GM21423 (cell line): ENCODE measurements at regions not wholly inside any gene's neighbourhood (a gene's known extent, or its start where the extent isn't known, plus 50 kb on each side); places are given as distances from the start of the nearest gene placed in this dataset.
"Not testable (repeated sequence)": the region's sequence is repeated elsewhere in the genome, so short reads cannot be mapped to it uniquely, and the experiment has no call there.

Experiments used
- ATAC-seq: cut with Tn5 transposase; IDR thresholded peaks from one replicate; pipeline ENCODE4 v1.9.1; 2021; ENCODE audit warnings: mild to moderate bottlenecking, moderate library complexity; ENCODE audit not compliant: unreplicated experiment

DNA sequence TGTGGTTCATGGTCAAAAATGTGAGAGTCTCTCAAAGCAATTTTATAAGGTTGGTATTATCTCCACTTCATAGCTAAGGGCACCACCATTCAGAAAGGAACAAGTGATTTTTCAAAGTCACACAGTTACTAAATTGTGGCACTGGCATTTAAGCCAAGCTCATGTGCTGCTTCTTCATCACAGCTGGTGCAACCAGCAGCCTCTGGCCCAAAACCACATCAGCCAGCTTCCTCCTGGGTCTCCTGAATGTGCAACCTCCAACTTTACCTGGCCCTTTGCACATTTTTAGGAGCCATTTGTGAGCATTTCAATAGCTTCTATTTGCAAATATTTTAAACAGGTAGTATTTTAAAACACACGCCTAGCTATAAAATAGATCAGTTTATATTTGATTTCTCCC is 293.7 kb downstream of the BCL11A start:
- no peak for ATAC-seq

DNA sequence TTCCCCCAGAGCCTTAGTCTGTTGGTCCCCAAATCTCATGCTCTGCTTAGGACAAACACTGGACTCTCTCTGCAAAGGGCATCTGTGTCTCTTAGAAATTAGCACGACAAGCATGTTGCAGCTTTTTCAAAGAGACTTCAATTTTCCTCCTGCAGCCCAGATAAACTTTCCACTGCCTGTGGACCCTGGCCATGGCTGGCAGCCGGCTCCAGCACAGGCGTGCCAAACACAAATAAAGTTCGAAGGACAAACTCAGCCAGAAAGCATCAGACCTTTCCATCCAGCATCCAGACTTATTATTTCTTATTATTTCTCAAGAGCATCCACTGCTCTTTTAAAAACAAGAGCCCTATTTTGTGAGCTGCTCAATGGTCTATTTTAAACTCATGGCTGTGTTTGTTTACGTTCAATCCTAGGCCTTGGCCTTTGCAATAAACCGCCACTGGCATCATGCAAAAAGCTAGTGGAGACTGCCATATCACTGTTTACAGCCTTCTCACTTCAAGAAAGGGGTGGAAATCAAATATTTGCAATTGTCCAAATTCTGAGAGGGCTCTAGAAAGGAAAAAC is 300.8 kb downstream of the BCL11A start:
- no peak for ATAC-seq

DNA sequence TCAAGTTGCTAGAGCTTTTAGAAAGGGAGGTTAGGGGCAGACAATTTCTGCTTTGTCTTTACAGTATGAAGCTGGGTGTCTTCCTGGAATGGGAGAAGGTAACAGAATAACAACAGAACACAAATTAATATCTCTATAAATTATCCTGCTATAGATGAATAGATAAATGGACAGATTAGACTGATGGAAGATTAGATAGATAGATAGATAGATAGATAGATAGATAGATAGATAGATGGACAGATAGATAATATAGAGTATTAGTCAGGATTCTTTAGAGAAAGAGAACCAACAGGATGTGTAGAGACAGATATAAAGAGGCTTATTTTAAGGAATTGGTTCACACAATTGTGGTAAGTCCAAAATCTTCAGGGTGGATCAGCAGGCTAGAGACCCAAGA is 302.2 kb downstream of the BCL11A start:
- ATAC-seq = no peak

DNA sequence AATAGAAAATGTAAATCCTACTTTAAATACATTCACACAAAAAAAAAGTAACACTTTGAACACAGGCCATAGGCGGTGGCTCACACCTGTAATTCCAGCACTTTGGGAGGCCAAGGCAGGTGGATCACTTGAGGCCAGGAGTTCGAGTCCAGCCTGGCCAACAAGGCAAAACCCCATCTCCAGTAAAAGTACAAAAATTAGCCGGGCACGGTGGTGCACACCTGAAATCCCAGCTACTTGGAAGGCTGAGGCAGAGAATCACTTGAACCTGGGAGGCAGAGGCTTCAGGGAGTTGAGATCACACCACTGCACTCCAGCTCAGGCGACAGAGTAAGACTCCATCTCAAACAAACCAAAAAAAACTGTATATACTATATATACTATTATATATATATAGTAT is 303.6 kb downstream of the BCL11A start:
- ATAC-seq = no peak

DNA sequence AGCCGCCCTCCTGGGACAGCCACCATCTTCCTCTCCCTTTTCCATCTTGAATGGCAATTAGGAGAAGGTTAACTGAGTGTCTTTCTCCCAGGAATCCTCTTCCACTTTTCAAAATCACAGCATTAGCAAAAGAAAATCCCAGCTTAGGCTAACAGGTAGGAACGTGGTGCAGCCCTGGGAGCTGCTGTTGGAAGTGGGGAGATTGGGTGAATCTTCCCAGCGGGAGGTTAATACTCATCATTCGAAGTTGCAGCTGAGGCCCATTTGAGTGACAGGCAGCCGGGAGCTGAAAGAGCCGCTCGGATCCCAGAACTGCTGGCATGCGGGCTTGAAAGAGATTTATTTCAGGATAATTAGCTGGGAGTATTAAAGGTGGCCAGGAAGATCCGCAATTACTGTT is 306.0 kb downstream of the BCL11A start:
- no peak for ATAC-seq

DNA sequence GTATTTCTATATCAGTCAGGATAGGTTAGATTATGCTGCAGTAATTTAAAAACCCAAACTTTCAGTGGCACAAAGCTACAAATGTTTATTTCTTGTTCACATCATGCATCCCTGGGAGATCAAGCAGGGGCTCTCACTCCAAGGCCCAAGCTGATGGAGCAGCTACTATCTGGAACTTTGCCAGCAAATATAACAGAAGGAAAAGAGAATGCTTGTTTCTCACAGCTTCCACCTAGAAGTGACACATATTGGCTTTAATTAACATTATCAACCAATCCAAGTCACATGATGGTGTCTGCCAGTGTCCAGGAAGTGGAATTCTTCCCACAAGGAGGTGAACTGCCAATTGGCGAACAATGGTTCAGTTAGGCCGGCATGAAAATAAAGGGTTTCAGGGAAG is 306.9 kb downstream of the BCL11A start:
- no peak for ATAC-seq

DNA sequence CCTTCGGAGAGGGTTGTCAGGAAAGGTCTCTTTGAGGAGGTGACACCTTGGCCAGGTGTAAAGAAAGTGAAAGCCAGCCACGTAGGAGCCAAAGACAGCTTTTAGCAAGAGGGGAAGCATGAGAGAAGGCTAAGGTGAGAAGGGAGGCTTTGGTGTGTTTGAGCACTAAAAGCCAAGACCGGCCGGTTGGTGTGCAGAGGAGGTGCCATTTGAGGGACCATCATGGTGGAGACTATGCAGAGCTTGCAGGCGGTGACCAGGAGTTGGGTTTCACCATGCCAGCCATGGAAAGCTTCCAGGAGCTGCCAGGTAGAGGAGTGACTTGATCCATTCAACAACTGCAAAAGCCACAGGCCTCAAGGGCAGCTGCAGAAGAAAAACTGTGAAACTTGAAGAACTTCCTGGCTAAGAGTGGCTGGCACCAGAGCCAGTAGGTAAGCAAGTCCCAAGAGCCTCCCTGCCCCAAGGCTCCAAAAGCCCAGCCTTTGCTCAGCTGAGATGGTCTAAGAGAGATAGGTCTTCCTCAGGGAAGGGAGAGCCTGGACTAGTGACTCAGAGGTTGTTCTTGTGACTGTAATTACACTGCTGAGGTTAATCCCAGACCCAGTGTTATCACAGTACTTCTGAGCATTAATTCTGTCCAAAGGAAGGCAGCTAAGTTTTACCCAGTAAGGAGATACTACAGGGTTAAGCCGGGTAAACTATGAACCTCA is 319.0 kb downstream of the BCL11A start:
- ATAC-seq = no peak

DNA sequence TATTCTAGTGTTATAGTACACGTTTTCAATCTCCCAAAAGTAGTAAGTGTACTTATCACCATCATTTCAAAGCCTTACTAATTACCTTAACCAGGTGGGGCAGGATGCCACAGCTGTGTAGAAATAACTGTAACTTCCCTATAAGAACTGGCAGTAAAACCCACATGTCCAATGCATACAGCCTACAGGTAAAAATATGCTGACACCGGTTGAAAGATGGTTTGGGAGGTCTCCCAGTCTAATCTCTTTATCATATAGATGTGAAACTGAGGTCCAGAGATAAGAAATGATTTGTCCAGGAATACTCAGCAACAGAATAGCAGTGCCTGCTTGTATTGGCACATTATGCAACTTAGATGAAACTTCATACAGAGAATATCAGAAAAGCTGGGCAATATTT is 322.9 kb downstream of the BCL11A start:
- no peak for ATAC-seq

DNA sequence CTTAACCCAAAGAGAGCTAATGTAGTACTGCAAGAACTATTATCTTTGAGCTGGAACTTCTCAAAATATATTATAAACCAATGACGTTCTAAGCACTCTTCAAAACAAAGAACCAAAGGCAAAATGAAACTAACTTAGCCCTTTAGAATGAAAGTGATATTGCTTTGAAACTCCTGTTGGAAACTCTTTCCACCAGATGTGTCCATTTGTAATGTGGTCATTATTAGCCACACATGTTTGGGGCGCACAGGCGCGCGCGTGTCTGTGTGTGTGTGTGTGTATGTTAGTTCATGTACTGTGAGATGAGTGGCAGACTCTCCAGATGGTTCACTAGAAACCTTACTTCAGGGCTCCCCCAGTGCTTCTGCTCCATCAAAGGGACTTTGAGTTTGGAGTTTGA is 323.4 kb downstream of the BCL11A start:
- ATAC-seq = no peak

DNA sequence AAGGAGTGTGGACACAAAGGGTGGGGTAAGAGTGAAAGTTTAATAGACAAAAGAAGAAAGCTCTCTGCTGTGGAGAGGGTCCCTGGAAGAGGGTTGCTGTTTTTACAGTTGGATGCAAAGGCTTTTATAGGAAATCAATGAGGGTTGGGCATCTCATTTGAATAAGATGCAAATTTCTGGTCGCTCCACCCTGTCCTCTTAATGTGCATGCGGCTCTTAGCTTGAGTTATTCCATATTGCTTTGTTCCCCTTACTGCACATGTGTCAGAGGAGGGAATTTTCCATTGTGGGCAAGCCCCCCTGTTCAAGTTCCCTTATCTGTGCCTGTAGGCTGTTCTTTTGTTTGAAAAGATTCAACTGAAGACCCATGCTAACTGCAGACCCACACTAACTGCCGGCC is 326.5 kb downstream of the BCL11A start:
- ATAC-seq = no peak

DNA sequence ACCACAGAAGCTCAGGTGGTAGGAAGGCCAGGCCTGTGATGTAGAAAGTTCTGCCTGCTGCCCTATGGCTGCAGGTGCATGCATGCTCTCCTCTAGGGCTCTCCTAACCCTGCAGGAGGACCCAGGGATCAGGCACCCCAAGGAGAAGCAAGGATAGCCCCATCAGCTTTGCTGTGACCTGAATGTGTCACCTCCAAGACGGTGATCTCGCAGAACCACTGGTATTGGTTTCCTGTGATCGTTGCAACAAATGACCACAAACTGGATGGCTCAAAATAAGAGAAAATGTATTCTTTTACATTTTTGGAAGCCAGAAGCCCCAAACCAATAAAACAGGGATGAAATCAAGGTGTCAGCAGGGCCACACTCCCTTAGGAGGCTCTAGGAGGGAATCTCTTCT is 327.3 kb downstream of the BCL11A start:
- no peak for ATAC-seq

DNA sequence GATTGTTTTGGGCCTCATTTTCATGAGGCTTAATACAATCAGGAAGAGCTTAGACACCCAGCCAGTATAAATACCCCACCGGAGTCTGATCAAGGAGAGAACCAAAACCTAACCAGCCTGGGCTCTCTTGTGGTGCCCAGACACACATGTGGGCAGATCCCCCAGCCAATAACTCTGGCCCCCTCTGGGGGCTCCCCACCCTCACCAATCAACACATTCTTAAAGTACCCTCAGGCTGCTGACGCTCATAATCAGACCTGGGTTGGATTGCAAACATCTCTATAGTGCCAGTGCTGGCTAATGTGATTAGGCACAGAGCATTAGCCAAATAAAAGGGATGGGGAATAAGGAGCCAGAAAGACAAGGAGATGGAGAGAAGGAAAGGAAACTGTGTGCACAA is 329.6 kb downstream of the BCL11A start:
- no peak for ATAC-seq

DNA sequence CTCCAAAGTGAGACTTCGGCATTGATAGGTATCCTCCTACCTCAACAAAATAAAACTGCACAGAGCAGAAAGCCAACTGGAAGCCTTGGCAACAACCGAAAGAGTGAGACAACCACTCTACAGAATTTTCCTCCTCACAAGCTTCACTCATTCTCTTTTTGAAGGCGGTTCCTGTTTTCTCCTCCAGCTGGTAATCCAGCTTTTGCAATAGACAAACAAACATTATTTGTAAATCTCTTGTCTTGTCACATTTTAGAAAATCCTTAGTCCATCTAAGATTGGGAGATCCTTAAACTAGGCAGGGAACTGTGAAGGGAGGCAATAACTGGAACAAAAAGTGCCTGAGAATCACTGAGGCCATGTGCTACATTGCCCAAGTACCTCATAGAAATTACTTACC is 332.4 kb downstream of the BCL11A start:
- ATAC-seq = no peak

DNA sequence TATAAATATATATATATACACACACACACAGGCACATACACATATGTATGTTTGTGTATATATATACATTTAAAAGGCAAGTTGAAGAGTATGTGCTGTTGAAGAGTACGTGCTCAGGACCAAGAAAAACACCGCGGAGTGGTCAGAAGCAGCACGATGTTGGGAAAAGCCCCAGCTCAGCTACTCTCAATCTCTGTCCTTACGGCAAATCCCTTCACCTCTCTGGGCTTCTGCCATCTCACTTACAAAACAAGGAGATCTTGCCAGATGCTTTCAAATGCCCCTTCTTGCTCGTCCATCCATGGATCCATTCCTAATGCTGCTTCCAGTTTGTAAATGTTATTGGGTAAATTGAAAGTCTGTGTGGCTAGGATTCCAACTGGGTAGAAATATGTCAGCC is 333.9 kb downstream of the BCL11A start:
- ATAC-seq = no peak

DNA sequence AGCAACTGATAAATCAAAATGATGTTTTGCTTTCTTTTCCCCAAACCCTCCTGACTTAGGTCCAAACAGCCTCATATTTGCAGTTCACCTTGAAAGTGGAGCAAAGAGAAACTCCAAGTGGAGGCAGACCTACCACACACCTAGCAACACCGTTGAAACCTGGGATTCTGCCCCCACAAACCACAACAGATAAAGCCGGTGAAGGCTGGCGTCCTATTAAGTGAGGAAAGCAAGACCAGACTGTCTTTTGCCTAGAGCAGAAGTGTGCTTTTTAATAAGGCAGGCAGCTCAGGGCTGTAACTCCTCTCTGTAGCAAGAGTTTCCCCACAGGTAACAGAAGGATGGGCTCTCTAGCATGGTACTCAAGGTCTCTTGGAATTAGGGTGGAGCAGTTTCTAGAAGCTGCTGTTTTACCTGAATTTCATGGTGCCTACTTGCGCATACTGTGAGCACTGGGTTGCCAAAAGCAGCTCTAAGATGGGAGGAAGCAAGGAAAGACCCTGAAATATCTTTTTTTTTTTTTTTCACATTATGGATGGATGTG is 336.9 kb downstream of the BCL11A start:
- ATAC-seq = no peak

DNA sequence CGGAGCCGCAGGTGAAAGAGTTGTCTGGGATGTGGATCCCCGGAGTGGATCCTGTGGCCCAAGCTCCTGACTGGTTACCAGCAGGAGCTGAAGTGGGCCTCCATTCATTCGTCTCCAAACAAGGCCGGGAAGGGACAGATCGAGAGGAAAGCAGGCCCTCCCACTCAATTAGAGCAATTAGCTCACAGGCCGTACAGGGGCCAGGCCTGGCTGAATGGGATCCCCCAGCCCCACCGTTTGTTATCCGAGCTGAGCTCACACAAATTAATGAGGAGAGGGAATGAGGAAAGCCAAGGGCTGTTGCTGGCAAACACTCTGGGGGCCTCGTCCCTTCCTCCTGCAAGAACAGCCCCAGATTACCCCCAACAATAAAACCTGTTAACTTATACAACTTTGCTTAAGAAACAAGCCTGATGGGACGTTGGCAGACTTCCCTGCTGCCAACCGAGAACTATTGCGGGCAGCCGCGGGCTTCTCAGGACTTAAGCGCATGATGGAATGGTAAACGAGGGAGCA is 338.0 kb downstream of the BCL11A start:
- ATAC-seq = no peak

DNA sequence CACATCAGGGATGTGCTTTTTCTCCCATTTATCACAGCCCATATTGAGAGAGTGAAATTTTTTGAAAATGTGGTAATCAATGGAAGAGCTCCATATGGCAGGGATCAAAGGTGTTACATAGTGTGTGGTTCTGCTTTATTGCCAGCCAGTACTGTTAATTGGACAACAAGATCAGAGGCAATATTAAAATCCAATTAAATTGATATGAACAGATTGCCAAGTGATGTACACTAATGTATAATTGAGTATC is 338.9 kb downstream of the BCL11A start:
- ATAC-seq = no peak

DNA sequence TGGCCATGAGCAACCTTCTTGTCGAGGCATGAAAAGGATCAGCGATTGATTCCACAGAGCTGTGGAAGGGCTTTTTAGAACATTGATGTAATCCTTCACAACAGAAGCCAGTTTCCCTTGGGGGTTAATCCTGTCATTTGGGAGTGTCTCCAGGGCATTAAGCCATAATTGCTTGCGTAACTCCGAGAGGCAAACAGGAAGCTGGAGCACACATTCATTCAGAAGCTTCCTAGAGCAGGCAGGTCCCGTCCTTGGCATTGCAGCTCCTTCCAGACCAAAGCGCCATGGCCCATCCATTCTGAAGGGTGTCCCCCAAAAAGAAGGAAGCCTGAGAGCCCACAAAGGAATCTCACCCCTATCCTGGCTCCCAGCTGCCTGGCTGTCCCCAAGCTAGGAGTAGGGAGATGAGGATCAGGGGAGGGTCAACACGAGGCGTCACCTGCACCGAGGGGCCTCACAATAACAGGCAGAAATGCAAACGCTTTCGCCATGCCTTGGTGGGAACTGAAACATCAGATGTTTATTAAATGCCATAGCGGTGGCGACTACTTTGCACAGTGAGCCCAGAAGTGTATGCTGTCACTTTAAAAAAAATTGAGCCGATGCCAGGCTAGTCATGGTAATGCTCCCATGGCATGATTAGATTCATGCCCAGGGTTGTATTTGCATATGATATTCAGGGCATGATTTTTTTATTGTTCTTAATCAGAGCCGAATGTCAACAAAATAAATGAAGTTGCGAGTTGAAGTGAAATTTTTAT is 339.4 kb downstream of the BCL11A start:
- no peak for ATAC-seq

DNA sequence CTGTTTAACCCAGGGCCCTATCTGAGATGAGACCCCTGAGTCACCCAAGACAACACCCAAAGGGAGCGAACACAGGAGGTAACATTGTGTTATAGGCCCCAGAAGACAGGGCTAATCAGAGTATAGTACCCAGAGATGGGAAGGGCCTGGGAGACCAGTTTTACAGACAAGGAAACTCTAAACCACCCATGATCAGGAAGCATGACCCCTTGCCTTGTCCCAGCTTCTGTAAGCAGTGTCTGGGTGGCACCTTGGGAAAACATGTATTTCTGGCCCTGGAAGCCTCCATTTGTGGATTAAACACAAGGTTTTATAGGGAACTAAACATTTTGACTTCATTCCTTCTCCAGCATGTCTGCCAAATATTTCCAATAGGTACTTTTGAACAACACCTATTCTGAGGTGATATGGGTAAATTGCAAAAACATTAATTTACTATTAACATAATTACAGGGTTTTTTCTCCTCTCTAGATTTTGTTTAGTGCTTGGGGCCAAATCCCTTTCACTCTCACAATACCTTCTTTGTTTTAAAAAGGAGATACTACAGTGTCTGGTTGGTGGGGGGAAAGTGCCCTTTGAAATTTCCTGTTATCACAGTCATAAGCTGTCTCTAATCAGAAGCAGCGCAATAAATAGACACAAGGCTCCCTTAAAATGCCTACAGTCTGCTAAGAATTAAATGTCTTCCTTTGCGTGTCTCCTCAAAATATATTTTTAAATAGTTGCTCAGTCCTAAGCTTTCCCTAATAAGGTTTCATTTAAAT is 341.1 kb downstream of the BCL11A start:
- no peak for ATAC-seq

DNA sequence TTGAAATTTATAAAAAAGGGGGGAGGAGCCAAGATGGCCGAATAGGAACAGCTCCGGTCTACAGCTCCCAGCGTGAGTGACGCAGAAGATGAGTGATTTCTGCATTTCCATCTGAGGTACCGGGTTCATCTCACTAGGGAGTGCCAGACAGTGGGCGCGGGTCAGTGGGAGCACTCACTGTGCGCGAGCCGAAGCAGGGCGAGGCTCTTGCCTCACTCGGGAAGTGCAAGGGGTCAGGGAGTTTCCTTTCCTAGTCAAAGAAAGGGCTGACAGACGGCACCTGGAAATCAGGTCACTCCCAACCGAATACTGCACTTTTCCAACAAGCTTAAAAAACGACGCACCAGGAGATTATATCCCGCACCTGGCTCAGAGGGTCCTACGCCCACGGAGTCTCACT is 364.4 kb downstream of the BCL11A start:
- not testable (repeated sequence) for ATAC-seq

DNA sequence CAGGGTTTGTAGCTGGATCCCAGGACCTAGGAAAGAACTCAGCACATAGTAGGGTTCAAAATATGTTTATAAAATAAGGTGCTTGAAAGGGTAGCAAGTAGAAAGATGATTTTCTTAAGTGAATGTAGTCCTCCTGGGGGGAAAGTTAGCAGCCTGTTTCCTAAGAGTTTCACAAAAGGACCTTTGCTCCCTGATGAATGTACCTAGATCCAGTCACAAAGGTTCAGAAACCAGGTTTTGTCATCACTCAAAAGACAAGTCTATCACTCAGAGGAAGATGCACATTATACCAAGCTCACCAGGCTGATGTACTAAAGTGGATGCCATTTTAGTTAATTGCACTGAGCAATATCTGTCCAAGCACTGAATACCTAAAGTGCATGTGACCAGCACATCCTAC is 378.2 kb downstream of the BCL11A start:
- ATAC-seq = no peak
